Upper lobe of right lung (tissue), 1 donor: ENCODE measurements at regions not wholly inside any gene's neighbourhood (a gene's known extent, or its start where the extent isn't known, plus 50 kb on each side); places are given as distances from the start of the nearest gene placed in this dataset.
A peak's percentile ranks its signal among the peaks of the same experiment; 100 is the strongest.

Experiments used
- ATAC-seq: fragments of 200-7000 bp; cut with Tn5 transposase; one replicate; pipeline ENCODE4 v1.9.1; 2020; ENCODE audit warnings: mild to moderate bottlenecking, moderate library complexity
- DNase-seq: peaks from one replicate; pipeline ENCODE4 v3.0.0-alpha.2; 2020
- H3K27ac ChIP-seq: fragments of 200-600 bp; one replicate; pipeline ENCODE4 v1.8.0; 2022
- H3K27me3 ChIP-seq: fragments of 200-600 bp; one replicate; pipeline ENCODE4 v1.8.0; 2022; ENCODE audit warnings: mild to moderate bottlenecking
- H3K36me3 ChIP-seq: fragments of 200-600 bp; one replicate; pipeline ENCODE4 v1.8.0; 2022
- H3K4me1 ChIP-seq: fragments of 200-600 bp; one replicate; pipeline ENCODE4 v1.8.0; 2022
- H3K4me3 ChIP-seq: fragments of 200-600 bp; one replicate; pipeline ENCODE4 v1.8.0; 2022; ENCODE audit warnings: mild to moderate bottlenecking
- H3K9me3 ChIP-seq: fragments of 200-600 bp; one replicate; pipeline ENCODE4 v1.8.0; 2022
- intact Hi-C: fragments of 100-400 bp; cut with DNase I; formaldehyde crosslinking; loops from one replicate; pipeline ENCODE4 v1.11.0; 2022
- TF ChIP-seq, protein P1 (sequence below): fragments of 200-600 bp; IDR thresholded peaks from one replicate; pipeline ENCODE4 v1.8.0; 2022; ENCODE audit warnings: antibody characterized with exemption
- donor health status: DM: no; HTN: yes; CAD: no; lungs with severe emphysema.

DNA sequence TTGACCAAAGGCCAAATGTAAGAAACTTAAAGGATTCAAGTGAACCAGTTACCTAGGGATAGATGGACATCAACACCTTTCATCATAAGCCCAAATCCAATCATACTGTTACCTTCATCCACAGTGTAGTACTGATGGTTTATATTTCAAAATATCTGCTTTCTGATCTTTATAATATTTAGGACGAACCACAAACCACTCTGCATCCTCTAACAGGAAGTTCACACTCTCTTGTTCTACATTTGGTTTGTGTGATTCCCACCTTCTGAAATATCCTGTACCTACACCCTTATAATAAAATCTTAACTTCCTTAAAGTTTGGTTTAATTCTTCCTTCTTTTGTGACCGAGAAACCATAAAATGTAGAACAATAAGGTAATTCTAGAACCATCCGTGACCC is 535.7 kb upstream of the CHAC2 start:
- no peak for ATAC-seq
- intact Hi-C loops = no loop called here

GRCh38 chr2:53230691-53231090 is 536.9 kb upstream of the CHAC2 start:
- H3K36me3 ChIP-seq = no peaks in the 10 kb centered on the region
- H3K27me3 ChIP-seq = no peaks in the 10 kb centered on the region
- no peak overlapping the region for H3K4me3 ChIP-seq
- DNase-seq (no peak), ATAC-seq (no peak)
- no peak overlapping the region for H3K27ac ChIP-seq
- TF ChIP-seq, protein P1, sequence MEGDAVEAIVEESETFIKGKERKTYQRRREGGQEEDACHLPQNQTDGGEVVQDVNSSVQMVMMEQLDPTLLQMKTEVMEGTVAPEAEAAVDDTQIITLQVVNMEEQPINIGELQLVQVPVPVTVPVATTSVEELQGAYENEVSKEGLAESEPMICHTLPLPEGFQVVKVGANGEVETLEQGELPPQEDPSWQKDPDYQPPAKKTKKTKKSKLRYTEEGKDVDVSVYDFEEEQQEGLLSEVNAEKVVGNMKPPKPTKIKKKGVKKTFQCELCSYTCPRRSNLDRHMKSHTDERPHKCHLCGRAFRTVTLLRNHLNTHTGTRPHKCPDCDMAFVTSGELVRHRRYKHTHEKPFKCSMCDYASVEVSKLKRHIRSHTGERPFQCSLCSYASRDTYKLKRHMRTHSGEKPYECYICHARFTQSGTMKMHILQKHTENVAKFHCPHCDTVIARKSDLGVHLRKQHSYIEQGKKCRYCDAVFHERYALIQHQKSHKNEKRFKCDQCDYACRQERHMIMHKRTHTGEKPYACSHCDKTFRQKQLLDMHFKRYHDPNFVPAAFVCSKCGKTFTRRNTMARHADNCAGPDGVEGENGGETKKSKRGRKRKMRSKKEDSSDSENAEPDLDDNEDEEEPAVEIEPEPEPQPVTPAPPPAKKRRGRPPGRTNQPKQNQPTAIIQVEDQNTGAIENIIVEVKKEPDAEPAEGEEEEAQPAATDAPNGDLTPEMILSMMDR = no peak
- H3K4me1 ChIP-seq = no peaks in the 10 kb centered on the region
- intact Hi-C loops = no loop called here
- H3K9me3 ChIP-seq = no peaks in the 10 kb centered on the region

More for the DNA sequence above, 535.7 kb upstream of the CHAC2 start:
- H3K4me1 ChIP-seq = no peaks in the 10 kb centered on the region
- H3K27me3 ChIP-seq = no peaks in the 10 kb centered on the region
- TF ChIP-seq, protein P1 = no peak
- no peak overlapping the region for H3K4me3 ChIP-seq
- no peak overlapping the region for H3K27ac ChIP-seq
- no peaks in the 10 kb centered on the region for H3K36me3 ChIP-seq
- no peak for DNase-seq
- no peaks in the 10 kb centered on the region for H3K9me3 ChIP-seq

DNA sequence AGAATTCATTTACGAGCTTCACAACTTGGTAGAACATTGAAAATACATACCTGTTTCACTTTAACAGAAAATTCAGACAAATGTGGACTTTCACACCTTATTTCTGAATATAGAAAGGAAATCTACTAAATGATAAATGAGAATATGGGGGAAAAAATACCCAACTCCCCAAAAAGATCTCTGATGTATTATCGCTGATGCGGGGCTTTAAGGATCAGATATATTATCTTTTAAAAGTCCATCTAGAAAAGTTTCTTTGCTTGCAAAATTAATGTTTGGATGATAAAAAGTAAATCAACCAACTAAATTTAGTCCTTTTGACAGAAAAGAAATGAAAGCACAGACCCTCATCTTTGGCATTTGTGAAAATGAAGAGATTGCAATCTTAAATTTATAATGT is 540.1 kb upstream of the CHAC2 start:
- Histone ChIP-seq H3K4me1 (no peaks in the 10 kb centered on the region), H3K27me3 (no peaks in the 10 kb centered on the region), H3K27ac (no peak overlapping the region), H3K36me3 (no peaks in the 10 kb centered on the region), H3K9me3 (no peaks in the 10 kb centered on the region), H3K4me3 (no peak overlapping the region)
- intact Hi-C loops = no loop called here
- ATAC-seq = no peak
- no peak for DNase-seq
- TF ChIP-seq, protein P1 = no peak

- Histone ChIP-seq H3K27me3 (no peaks in the 10 kb centered on the region), H3K4me3 (no peak overlapping the region), H3K4me1 (no peaks in the 10 kb centered on the region), H3K9me3 (no peaks in the 10 kb centered on the region), H3K36me3 (no peaks in the 10 kb centered on the region), H3K27ac (no peak overlapping the region)
- intact Hi-C loops = no loop called here
- ATAC-seq = peak; percentile 65
- TF ChIP-seq, protein P1 = no peak
- DNase-seq = no peak
Measured at GRCh38 chr2:53220969-53221368, 546.6 kb upstream of the CHAC2 start.

DNA sequence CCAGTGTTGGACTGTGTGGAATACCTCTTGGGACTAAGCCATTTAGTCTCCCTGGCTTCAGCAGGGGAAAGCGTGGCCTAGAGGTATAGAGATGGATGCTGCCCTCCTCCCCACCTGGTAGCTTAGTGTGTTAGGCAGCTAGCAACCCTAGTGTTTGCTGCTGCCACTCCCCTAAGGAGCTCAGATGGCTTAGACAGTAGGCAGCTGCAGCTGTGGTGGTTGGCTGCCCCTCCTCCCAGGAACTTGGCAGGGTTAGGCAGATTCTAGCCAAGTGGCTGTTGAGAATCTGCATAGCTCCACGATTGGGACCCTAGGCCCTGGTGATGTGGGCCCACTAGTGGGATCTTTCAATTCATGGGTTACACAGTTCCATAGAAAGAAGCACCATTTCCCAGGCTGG is 550.4 kb upstream of the CHAC2 start:
- Histone ChIP-seq H3K27me3 (no peaks in the 10 kb centered on the region), H3K4me1 (no peaks in the 10 kb centered on the region), H3K27ac (no peak overlapping the region), H3K36me3 (no peaks in the 10 kb centered on the region), H3K9me3 (no peaks in the 10 kb centered on the region), H3K4me3 (no peak overlapping the region)
- peak; percentile 20 for DNase-seq
- intact Hi-C loops = no loop called here
- peak; percentile 46 for ATAC-seq
- TF ChIP-seq, protein P1 = no peak

- TF ChIP-seq, protein P1 = no peak
- no peak for DNase-seq
- Histone ChIP-seq H3K4me1 (no peaks in the 10 kb centered on the region), H3K27ac (no peak overlapping the region), H3K9me3 (no peaks in the 10 kb centered on the region), H3K27me3 (no peaks in the 10 kb centered on the region), H3K4me3 (no peak overlapping the region), H3K36me3 (no peaks in the 10 kb centered on the region)
- ATAC-seq = no peak
- intact Hi-C loops = no loop called here
Measured at GRCh38 chr2:53216805-53217204, 550.8 kb upstream of the CHAC2 start.
